Skeletal muscle satellite cell (primary cell): ENCODE measurements at regions not wholly inside any gene's neighbourhood (a gene's known extent, or its start where the extent isn't known, plus 50 kb on each side); places are given as distances from the start of the nearest gene placed in this dataset.
"Not testable (repeated sequence)": the region's sequence is repeated elsewhere in the genome, so short reads cannot be mapped to it uniquely, and the experiment has no call there.

Experiments
- H3K27me3 ChIP-seq: 2 replicates; pipeline ENCODE4 v1.7.0; 2013; ENCODE audit warnings: low read length; ENCODE audit not compliant: control insufficient read depth, insufficient read depth
- H3K36me3 ChIP-seq: 2 replicates; pipeline ENCODE4 v1.7.0; 2013; ENCODE audit warnings: mild to moderate bottlenecking, control low read depth, low read length; ENCODE audit not compliant: insufficient read depth
- H3K4me1 ChIP-seq: 2 replicates; pipeline ENCODE4 v1.7.0; 2013; ENCODE audit warnings: low read length; ENCODE audit not compliant: control insufficient read depth, insufficient read depth
- H3K4me2 ChIP-seq: 2 replicates; pipeline ENCODE4 v1.7.0; 2013; ENCODE audit warnings: mild to moderate bottlenecking, low read length
- H3K4me3 ChIP-seq: 2 replicates; pipeline ENCODE4 v1.7.0; 2013; ENCODE audit warnings: low read length
- H3K9ac ChIP-seq: 2 replicates; pipeline ENCODE4 v1.7.0; 2013; ENCODE audit warnings: mild to moderate bottlenecking, low read depth, low read length, moderate library complexity
- H3K9me3 ChIP-seq: replicated peaks from 2 replicates; pipeline ENCODE4 v1.7.0; 2013; ENCODE audit warnings: mild to moderate bottlenecking, control low read depth, low read length

GRCh38 chr1:113205980-113206766 lies 133.2 kb downstream of the LRIG2 start:
- H3K27me3 ChIP-seq: peaks cover 24% of the 10 kb centered on the region
- no peaks in the 10 kb centered on the region for H3K36me3 ChIP-seq
- H3K4me1 ChIP-seq: no peaks in the 10 kb centered on the region
- no peak overlapping the region for H3K4me2 ChIP-seq
- no peak overlapping the region for H3K9ac ChIP-seq
- H3K4me3 ChIP-seq: no peak overlapping the region
- H3K9me3 ChIP-seq: no peaks in the 10 kb centered on the region

GRCh38 chr1:113207019-113207418 lies 134.0 kb downstream of the LRIG2 start:
- H3K36me3 ChIP-seq: no peaks in the 10 kb centered on the region
- no peaks in the 10 kb centered on the region for H3K9me3 ChIP-seq
- H3K27me3 ChIP-seq: peaks cover 24% of the 10 kb centered on the region
- no peak overlapping the region for H3K4me3 ChIP-seq
- H3K9ac ChIP-seq: no peak overlapping the region
- H3K4me2 ChIP-seq: no peak overlapping the region
- no peaks in the 10 kb centered on the region for H3K4me1 ChIP-seq

- peaks cover 24% of the 10 kb centered on the region for H3K27me3 ChIP-seq
- no peak overlapping the region for H3K4me2 ChIP-seq
- H3K4me1 ChIP-seq: no peaks in the 10 kb centered on the region
- H3K4me3 ChIP-seq: no peak overlapping the region
- H3K9ac ChIP-seq: no peak overlapping the region
- H3K9me3 ChIP-seq: no peaks in the 10 kb centered on the region
- H3K36me3 ChIP-seq: no peaks in the 10 kb centered on the region
Measured at GRCh38 chr1:113207457-113207856, 134.5 kb downstream of the LRIG2 start.

- not testable (repeated sequence) for H3K4me2 ChIP-seq, H3K4me3 ChIP-seq, H3K9ac ChIP-seq, H3K9me3 ChIP-seq, H3K36me3 ChIP-seq, H3K4me1 ChIP-seq
- peaks cover 28% of the 10 kb centered on the region for H3K27me3 ChIP-seq
Measured at GRCh38 chr1:113208425-113208824, 135.4 kb downstream of the LRIG2 start.

GRCh38 chr1:113210248-113210647 lies 137.2 kb downstream of the LRIG2 start:
- no peaks in the 10 kb centered on the region for H3K9me3 ChIP-seq
- no peak overlapping the region for H3K9ac ChIP-seq
- no peak overlapping the region for H3K4me3 ChIP-seq
- peaks cover 28% of the 10 kb centered on the region for H3K27me3 ChIP-seq
- H3K4me2 ChIP-seq: no peak overlapping the region
- H3K4me1 ChIP-seq: no peaks in the 10 kb centered on the region
- H3K36me3 ChIP-seq: no peaks in the 10 kb centered on the region

- Histone ChIP-seq H3K9me3 (no peaks in the 10 kb centered on the region), H3K27me3 (peaks cover 24% of the 10 kb centered on the region), H3K4me2 (no peak overlapping the region), H3K9ac (no peak overlapping the region), H3K4me3 (no peak overlapping the region), H3K36me3 (no peaks in the 10 kb centered on the region), H3K4me1 (no peaks in the 10 kb centered on the region)
Measured at GRCh38 chr1:113211467-113211866, 138.5 kb downstream of the LRIG2 start.

- Histone ChIP-seq H3K4me3 (no peak overlapping the region), H3K4me2 (no peak overlapping the region), H3K36me3 (no peaks in the 10 kb centered on the region), H3K9me3 (no peaks in the 10 kb centered on the region), H3K27me3 (peaks cover 30% of the 10 kb centered on the region), H3K9ac (no peak overlapping the region), H3K4me1 (no peaks in the 10 kb centered on the region)
Measured at GRCh38 chr1:113215015-113215414, 142.0 kb downstream of the LRIG2 start.

- peaks cover 25% of the 10 kb centered on the region for H3K27me3 ChIP-seq
Measured at GRCh38 chr1:113216664-113217063, 143.7 kb downstream of the LRIG2 start.

GRCh38 chr1:113217447-113218208 lies 144.6 kb downstream of the LRIG2 start:
- no peak overlapping the region for H3K9ac ChIP-seq
- no peaks in the 10 kb centered on the region for H3K36me3 ChIP-seq
- no peak overlapping the region for H3K4me2 ChIP-seq
- H3K9me3 ChIP-seq: no peaks in the 10 kb centered on the region
- no peak overlapping the region for H3K4me3 ChIP-seq
- H3K27me3 ChIP-seq: peaks cover 25% of the 10 kb centered on the region
- no peaks in the 10 kb centered on the region for H3K4me1 ChIP-seq

More at GRCh38 chr1:113216664-113217063, 143.7 kb downstream of the LRIG2 start:
- no peak overlapping the region for H3K4me3 ChIP-seq
- no peak overlapping the region for H3K4me2 ChIP-seq
- H3K9ac ChIP-seq: no peak overlapping the region
- no peaks in the 10 kb centered on the region for H3K4me1 ChIP-seq
- H3K36me3 ChIP-seq: no peaks in the 10 kb centered on the region
- no peaks in the 10 kb centered on the region for H3K9me3 ChIP-seq

GRCh38 chr1:113219377-113219776 lies 146.4 kb downstream of the LRIG2 start:
- H3K27me3 ChIP-seq: peaks cover 21% of the 10 kb centered on the region
- H3K4me2 ChIP-seq: no peak overlapping the region
- no peak overlapping the region for H3K4me3 ChIP-seq
- no peaks in the 10 kb centered on the region for H3K36me3 ChIP-seq
- no peaks in the 10 kb centered on the region for H3K4me1 ChIP-seq
- no peaks in the 10 kb centered on the region for H3K9me3 ChIP-seq
- H3K9ac ChIP-seq: no peak overlapping the region

GRCh38 chr1:113219828-113220227 lies 146.8 kb downstream of the LRIG2 start:
- no peaks in the 10 kb centered on the region for H3K4me1 ChIP-seq
- H3K9me3 ChIP-seq: no peaks in the 10 kb centered on the region
- H3K4me2 ChIP-seq: no peak overlapping the region
- H3K9ac ChIP-seq: no peak overlapping the region
- H3K4me3 ChIP-seq: no peak overlapping the region
- H3K36me3 ChIP-seq: no peaks in the 10 kb centered on the region
- peaks cover 21% of the 10 kb centered on the region for H3K27me3 ChIP-seq
